SU-DHL-6 (cell line): ENCODE measurements at regions not wholly inside any gene's neighbourhood (a gene's known extent, or its start where the extent isn't known, plus 50 kb on each side); places are given as distances from the start of the nearest gene placed in this dataset.

Experiments
- CTCF ChIP-seq: fragments of 200-600 bp; sonication (generic); IDR thresholded peaks from one replicate; pipeline ENCODE4 v1.5.1; 2017; ENCODE audit warnings: antibody characterized with exemption, mild to moderate bottlenecking, low read length, moderate library complexity; ENCODE audit not compliant: insufficient read depth, poor library complexity, severe bottlenecking
- EZH2phosphoT487 ChIP-seq: fragments of 200-600 bp; sonication (generic), shearing (Covaris generic); conservative IDR thresholded peaks from 2 replicates; pipeline ENCODE4 v1.6.1; 2018; ENCODE audit warnings: mild to moderate bottlenecking, antibody characterized with exemption, low read length, moderate library complexity, mixed read lengths

GRCh38 chr3:176615826-176616225, 581.5 kb downstream of the TBL1XR1 start:
- TF ChIP-seq EZH2phosphoT487 (no peak), CTCF (no peak)
